H1 (cell line): ENCODE measurements at regions not wholly inside any gene's neighbourhood (a gene's known extent, or its start where the extent isn't known, plus 50 kb on each side); places are given as distances from the start of the nearest gene placed in this dataset.

Source experiments
- CTCF ChIP-seq, 3 experiments: IDR thresholded peaks; 1 replicate in 2 of 3; 2 replicates in 1 of 3; pipeline versions ENCODE4 v1.5.1 to v1.6.1; 2011; ENCODE audit warnings: low read length in 3 of 3, mild to moderate bottlenecking in 3 of 3, inconsistent platforms in 2 of 3, low read depth in 1 of 3, moderate library complexity in 1 of 3; ENCODE audit not compliant: insufficient read depth in 1 of 3; ENCODE audit errors: control extremely low read depth in 1 of 3
- EZH2 ChIP-seq: fragments of 200-600 bp; sonication (generic); IDR thresholded peaks from 2 replicates; pipeline ENCODE4 v1.7.1; 2012; ENCODE audit warnings: low read depth, mild to moderate bottlenecking, moderate library complexity, low read length, inconsistent platforms; ENCODE audit not compliant: severe bottlenecking
- JUND ChIP-seq: IDR thresholded peaks from 2 replicates; pipeline ENCODE4 v1.6.1; 2011; ENCODE audit warnings: mild to moderate bottlenecking, improper control_type of control experiment, low read length
- MAX ChIP-seq: IDR thresholded peaks from 2 replicates; pipeline ENCODE4 v1.6.1; 2012; ENCODE audit warnings: inconsistent platforms
- POLR2A ChIP-seq, 2 experiments: IDR thresholded peaks; 1 replicate in 1 of 2; 2 replicates in 1 of 2; pipeline ENCODE4 v1.6.1; 2011; ENCODE audit warnings: low read depth in 2 of 2, low read length in 2 of 2, mild to moderate bottlenecking in 2 of 2; ENCODE audit errors: control extremely low read depth in 1 of 2
- RAD21 ChIP-seq, 2 experiments: IDR thresholded peaks in 1 of 2; conservative IDR thresholded peaks in 1 of 2; 2 replicates each; pipeline ENCODE4 v1.6.1; 2011; ENCODE audit warnings: low read depth in 2 of 2, low read length in 2 of 2, improper control_type of control experiment in 1 of 2, inconsistent platforms in 1 of 2, mild to moderate bottlenecking in 1 of 2, moderate library complexity in 1 of 2
- RFX5 ChIP-seq: IDR thresholded peaks from 2 replicates; pipeline ENCODE4 v1.6.1; 2011; ENCODE audit warnings: low read depth, low read length, improper control_type of control experiment, borderline replicate concordance
- SRF ChIP-seq: IDR thresholded peaks from 2 replicates; pipeline ENCODE4 v1.6.1; 2011; ENCODE audit warnings: mild to moderate bottlenecking, low read depth, low read length, moderate library complexity
- USF2 ChIP-seq: IDR thresholded peaks from 2 replicates; pipeline ENCODE4 v1.6.1; 2011; ENCODE audit warnings: low read length, improper control_type of control experiment
- ZNF274 ChIP-seq: IDR thresholded peaks from 2 replicates; pipeline ENCODE4 v1.7.0; 2012; ENCODE audit warnings: low read length, borderline replicate concordance; ENCODE audit errors: extremely low read depth

- no peak for TF ChIP-seq MAX
- no peak for TF ChIP-seq CTCF (IDR thresholded peaks at IDR 0.05; ENCODE audit: control extremely low read depth in 1 of 3, insufficient read depth in 1 of 3, low read depth in 1 of 3, low read length in 3 of 3)
- TF ChIP-seq USF2 = no peak
- no peak for TF ChIP-seq EZH2
- TF ChIP-seq SRF = no peak
- TF ChIP-seq JUND = no peak
- peak; percentile 3 to 13; a peak in 1 of 4 replicates for TF ChIP-seq RAD21 (IDR thresholded peaks at IDR 0.05 in 1 of 2, conservative IDR thresholded peaks at IDR 0.05 in 1 of 2; ENCODE audit: low read depth in 2 of 2, low read length in 2 of 2)
- no peak for TF ChIP-seq RFX5
- TF ChIP-seq POLR2A (IDR thresholded peaks at IDR 0.05; ENCODE audit: control extremely low read depth in 1 of 2, low read depth in 2 of 2, low read length in 2 of 2) = no peak
- TF ChIP-seq ZNF274 = no peak
These were observed 281.7 kb upstream of the AMIGO2 start for GRCh38 chr12:47361389-47362021.
